ENCODE measurements at regions not wholly inside any gene's neighbourhood (a gene's known extent, or its start where the extent isn't known, plus 50 kb on each side); places are given as distances from the start of the nearest gene placed in this dataset.
"Not testable (repeated sequence)": the region's sequence is repeated elsewhere in the genome, so short reads cannot be mapped to it uniquely, and the experiment has no call there.

DNA sequence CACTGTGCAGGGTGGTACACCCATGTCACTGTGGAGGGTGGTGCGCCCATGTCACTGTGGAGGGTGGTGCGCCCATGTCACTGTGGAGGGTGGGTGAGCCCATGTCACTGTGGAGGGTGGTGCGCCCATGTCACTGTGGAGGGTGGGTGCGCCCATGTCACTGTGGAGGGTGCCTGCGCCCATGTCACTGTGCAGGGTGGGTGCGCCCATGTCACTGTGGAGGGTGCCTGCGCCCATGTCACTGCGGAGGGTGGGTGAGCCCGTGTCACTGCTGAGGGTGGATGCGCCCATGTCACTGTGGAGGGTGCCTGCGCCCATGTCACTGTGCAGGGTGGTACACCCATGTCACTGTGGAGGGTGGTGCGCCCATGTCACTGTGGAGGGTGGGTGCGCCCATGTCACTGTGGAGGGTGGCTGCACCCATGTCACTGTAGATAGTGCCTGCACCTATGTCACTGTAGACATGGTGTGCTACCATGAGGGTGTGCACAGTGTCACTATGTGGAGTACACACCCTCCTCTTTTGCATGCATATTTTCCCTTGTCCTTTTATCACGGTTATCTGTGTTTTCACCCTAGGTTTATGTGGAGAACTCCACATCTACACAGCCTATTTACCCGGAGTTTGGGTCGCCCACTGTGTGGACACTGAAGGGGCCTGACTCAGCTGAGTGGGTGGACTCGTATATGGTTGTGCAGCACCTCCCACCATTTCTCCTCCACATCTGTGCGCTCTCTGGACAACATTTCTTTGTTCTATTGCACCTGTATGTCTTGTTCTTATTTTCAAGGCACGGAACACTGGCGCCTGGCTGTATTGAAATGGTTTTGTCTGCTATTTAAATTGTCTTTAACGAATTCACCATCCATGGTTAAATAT, 222.4 kb downstream of the ERMARD start:
- H3K9me3 ChIP-seq, H3K27me3 ChIP-seq, H3K36me3 ChIP-seq, DNase-seq, H3K4me3 ChIP-seq: not testable (repeated sequence)

DNA sequence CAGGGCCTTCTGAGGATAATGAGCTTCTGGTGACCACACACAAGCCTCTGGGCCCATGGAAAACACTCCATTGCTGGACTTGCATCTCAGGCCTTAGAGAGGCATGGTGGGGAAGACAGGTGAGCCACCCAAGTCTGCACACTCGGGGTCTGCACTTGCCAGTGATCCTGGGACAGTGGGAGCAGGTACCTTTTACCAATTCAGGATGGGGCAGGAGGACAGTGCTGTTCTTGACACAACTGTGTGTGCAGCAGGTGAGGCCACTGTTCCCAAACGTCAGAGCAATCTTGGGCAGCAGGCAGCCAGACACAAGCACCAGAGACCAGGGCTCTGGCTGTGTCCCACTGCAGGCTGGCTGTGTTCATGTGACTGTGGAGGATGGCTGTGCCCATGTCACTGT, 221.3 kb downstream of the ERMARD start:
- Histone ChIP-seq H3K9me3 (no peaks in the 10 kb centered on the region), H3K4me3 (no peak overlapping the region), H3K36me3 (no peaks in the 10 kb centered on the region), H3K27me3 (no peaks in the 10 kb centered on the region)
- no peak for DNase-seq

GRCh38 chr6:169972101-169972651, 220.8 kb downstream of the ERMARD start:
- DNase-seq: no peak
- H3K36me3 ChIP-seq: no peaks in the 10 kb centered on the region

DNA sequence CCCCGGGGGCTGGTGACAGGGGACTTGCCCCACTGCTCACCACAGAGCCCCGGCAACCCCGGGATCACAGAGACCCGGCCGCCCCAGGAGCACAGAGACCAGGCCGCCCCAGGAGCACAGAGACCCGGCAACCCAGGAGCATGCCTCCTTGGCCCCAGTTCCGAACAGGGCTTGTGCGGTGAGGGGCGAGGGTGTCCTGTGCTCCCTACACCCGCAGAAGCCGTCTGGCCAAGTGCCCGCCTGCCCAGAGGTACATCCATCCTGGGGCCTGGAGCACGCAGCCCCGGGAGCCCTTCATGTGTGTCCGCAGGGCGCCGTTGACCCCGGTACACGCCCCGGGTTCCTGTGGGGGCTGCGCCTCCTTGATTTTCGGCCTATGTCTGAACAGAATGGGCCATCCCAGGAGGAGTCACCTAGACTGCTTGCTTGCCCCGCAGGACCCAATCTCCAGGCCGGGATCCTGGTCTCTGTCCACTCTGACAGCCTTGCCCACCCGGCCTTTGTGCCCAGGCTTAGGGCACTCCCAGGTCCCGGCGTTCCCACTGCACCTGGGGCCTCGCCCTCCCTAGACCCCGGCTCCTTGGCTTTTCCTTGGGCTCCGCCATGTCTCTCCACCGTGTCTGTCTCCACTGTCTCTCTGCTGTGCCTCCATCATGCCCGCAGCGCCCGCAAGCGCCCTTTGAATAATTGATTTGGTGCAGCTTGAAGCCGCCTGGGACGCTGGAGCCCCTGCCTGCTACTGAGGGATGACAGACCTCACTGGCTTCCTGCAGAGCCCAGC, 219.8 kb downstream of the ERMARD start:
- H3K27me3 ChIP-seq: no peaks in the 10 kb centered on the region
- no peak for DNase-seq
- H3K9me3 ChIP-seq: no peaks in the 10 kb centered on the region

More at GRCh38 chr6:169972101-169972651, 220.8 kb downstream of the ERMARD start:
- Histone ChIP-seq H3K27me3 (no peaks in the 10 kb centered on the region), H3K4me3 (no peak overlapping the region), H3K9me3 (no peaks in the 10 kb centered on the region)

GRCh38 chr6:169970306-169970988, 219.0 kb downstream of the ERMARD start:
- Histone ChIP-seq H3K4me3 (no peak overlapping the region), H3K27me3 (no peaks in the 10 kb centered on the region), H3K9me3 (no peaks in the 10 kb centered on the region), H3K36me3 (no peaks in the 10 kb centered on the region)
- DNase-seq: no peak

More for the DNA sequence above, 219.8 kb downstream of the ERMARD start:
- Histone ChIP-seq H3K4me3 (no peak overlapping the region), H3K36me3 (no peaks in the 10 kb centered on the region)

- Histone ChIP-seq H3K9me3 (no peaks in the 10 kb centered on the region), H3K36me3 (no peaks in the 10 kb centered on the region), H3K27me3 (no peaks in the 10 kb centered on the region), H3K4me3 (no peak overlapping the region)
- no peak for DNase-seq
Observed at GRCh38 chr6:169969372-169970099, 218.1 kb downstream of the ERMARD start.

DNA sequence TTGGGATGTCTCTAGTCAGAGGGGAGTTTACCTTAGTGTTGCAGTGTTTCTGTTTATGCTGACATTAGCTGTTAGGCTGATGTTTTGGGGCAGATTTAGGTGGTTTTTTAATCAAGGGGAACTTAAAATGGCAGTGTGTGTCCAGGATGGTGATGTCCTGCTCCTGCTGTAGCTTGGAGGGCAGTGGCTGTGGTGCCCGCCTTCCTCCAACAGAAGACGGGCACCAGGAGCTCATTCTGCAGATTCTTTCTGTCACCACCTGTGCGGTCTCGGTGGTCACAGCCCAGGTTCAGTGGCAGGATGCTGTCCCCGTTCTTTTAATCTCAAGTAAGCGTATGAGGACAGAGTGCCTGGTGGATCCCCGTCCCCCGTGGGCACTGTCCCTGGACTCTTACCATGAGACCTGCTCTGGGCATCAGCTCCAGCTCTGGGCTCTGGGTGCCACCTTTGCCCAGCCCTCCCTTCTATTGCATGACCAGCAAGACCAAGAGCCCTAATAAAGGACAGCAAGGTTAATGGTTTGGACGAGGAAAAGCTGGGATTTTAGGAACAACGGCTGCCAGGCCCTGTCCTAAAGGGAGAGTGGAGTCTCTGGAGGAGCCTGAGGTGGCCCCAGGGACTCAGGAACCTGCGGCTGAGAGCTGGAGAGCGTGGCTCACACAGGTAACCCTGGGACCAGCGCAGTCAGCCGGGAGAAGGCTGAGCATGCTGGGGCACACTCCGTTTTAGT, 217.3 kb downstream of the ERMARD start:
- Histone ChIP-seq H3K4me3 (no peak overlapping the region), H3K36me3 (no peaks in the 10 kb centered on the region), H3K27me3 (no peaks in the 10 kb centered on the region), H3K9me3 (no peaks in the 10 kb centered on the region)
- DNase-seq: no peak

DNA sequence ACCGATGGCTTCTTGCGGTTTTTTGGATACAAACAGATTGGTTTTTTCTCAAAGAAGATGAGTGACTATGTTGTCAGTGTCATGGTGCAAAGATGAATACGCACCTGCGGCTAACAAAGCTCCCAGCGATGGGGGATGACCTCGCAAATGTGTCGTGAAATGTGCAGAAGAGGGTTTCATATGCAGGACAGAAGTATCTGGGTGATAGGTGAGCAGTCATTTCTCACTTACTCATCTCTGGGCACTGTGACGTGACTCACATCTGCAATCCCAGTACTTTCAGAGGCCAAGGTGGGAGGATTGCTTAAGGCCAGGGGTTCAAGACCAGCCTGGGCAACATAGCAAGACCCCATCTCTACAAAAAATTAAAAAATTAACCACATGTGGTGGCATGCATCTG, 216.3 kb downstream of the ERMARD start:
- Histone ChIP-seq H3K9me3 (no peaks in the 10 kb centered on the region), H3K27me3 (no peaks in the 10 kb centered on the region), H3K36me3 (no peaks in the 10 kb centered on the region), H3K4me3 (no peak overlapping the region)
- DNase-seq: no peak

GRCh38 chr6:169966312-169967181, 215.1 kb downstream of the ERMARD start:
- Histone ChIP-seq H3K36me3 (no peaks in the 10 kb centered on the region), H3K4me3 (no peak overlapping the region), H3K9me3 (no peaks in the 10 kb centered on the region), H3K27me3 (no peaks in the 10 kb centered on the region)
- DNase-seq: no peak

- DNase-seq: no peak
- Histone ChIP-seq H3K27me3 (no peaks in the 10 kb centered on the region), H3K36me3 (no peaks in the 10 kb centered on the region), H3K9me3 (no peaks in the 10 kb centered on the region), H3K4me3 (no peak overlapping the region)
Observed at GRCh38 chr6:169965657-169966311, 214.4 kb downstream of the ERMARD start.

GRCh38 chr6:169965239-169965638, 213.8 kb downstream of the ERMARD start:
- no peak for DNase-seq
- Histone ChIP-seq H3K4me3 (no peak overlapping the region), H3K9me3 (no peaks in the 10 kb centered on the region), H3K27me3 (no peaks in the 10 kb centered on the region), H3K36me3 (no peaks in the 10 kb centered on the region)

- H3K27me3 ChIP-seq: no peaks in the 10 kb centered on the region
- H3K36me3 ChIP-seq: no peaks in the 10 kb centered on the region
- no peak overlapping the region for H3K4me3 ChIP-seq
- no peak for DNase-seq
- no peaks in the 10 kb centered on the region for H3K9me3 ChIP-seq
Observed at GRCh38 chr6:169964486-169965180, 213.2 kb downstream of the ERMARD start.

DNA sequence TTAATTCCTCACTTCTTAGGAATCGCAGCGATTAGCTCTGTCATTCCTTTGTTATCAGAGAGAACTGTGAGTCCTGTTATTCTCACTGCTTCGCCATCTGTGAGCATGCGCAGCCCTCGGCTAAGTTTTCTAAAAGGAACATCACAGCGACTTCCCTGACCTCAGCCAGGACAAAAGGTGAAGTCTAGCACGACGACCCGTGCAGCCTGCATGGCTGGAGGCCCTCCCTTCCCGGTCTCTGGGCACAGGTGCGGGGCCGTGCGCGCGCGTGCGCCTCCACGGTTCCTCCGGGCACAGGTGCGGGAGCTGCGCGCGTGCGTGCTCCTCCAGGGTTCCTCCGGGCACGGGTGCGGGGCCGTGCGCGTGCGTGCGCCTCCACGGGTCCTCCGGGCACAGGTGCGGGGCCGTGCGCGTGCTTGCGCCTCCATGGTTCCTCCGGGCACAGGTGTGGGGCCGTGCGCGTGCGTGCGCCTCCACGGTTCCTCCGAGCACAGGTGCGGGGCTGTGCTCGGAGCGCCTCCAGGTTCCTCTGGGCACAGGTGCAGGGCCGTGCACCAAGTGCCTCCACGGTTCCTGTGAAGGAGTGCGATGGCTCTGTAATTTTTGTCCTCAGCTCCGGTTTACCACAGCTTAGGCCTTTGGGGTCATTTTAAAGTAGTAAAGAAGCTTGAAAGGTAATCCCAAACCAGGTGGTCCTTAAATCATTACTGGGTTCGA, 212.3 kb downstream of the ERMARD start:
- Histone ChIP-seq H3K27me3 (no peaks in the 10 kb centered on the region), H3K9me3 (no peaks in the 10 kb centered on the region), H3K4me3 (no peak overlapping the region), H3K36me3 (no peaks in the 10 kb centered on the region)
- DNase-seq: no peak
